NT2/D1 (cell line): ENCODE measurements at regions not wholly inside any gene's neighbourhood (a gene's known extent, or its start where the extent isn't known, plus 50 kb on each side); places are given as distances from the start of the nearest gene placed in this dataset.

ENCODE experiments used
- SUZ12 ChIP-seq: IDR thresholded peaks from 2 replicates; pipeline ENCODE4 v1.6.1; 2011; ENCODE audit not compliant: insufficient read length, insufficient read depth; ENCODE audit errors: extremely low read depth
- YY1 ChIP-seq: IDR thresholded peaks from 2 replicates; pipeline ENCODE4 v1.6.1; 2011; ENCODE audit not compliant: insufficient read length, insufficient read depth
- ZNF274 ChIP-seq: IDR thresholded peaks from 2 replicates; pipeline ENCODE4 v1.6.1; 2011; ENCODE audit warnings: mild to moderate bottlenecking, low read depth, low read length

- TF ChIP-seq ZNF274, result no peak
- no peak for TF ChIP-seq SUZ12
- no peak for TF ChIP-seq YY1
These were observed 74.3 kb upstream of the PCGF5 start for GRCh38 chr10:91146146-91146545.
